AG04449 (cell line): ENCODE measurements at regions not wholly inside any gene's neighbourhood (a gene's known extent, or its start where the extent isn't known, plus 50 kb on each side); places are given as distances from the start of the nearest gene placed in this dataset.

ENCODE experiments used
- CTCF ChIA-PET: fragments of 350-600 bp; formaldehyde crosslinking; extraction: SDS; loops from one replicate; lab custom pipeline; 2021; ENCODE audit warnings: antibody characterized with exemption; lab: Yijun Ruan, JAX
- POLR2A ChIA-PET: fragments of 400-600, 350-600 bp; formaldehyde crosslinking; extraction: SDS; loops from one replicate; lab custom pipeline; 2020; ENCODE audit warnings: antibody characterized with exemption, inconsistent platforms; lab: Yijun Ruan, JAX
- DNase-seq: peaks from one replicate; pipeline ENCODE4 v3.0.0-alpha.2; 2010; ENCODE audit warnings: low read depth, low spot score
- H3K4me3 ChIP-seq: 2 replicates; pipeline ENCODE4 v1.5.1; 2011; ENCODE audit warnings: low read depth, mild to moderate bottlenecking, control low read depth, low read length
- TF ChIP-seq, protein P1 (sequence below): IDR thresholded peaks from one replicate; pipeline ENCODE4 v1.5.1; 2011; ENCODE audit warnings: mild to moderate bottlenecking, moderate library complexity, low read length, control low read depth, inconsistent platforms; ENCODE audit not compliant: insufficient read depth; ENCODE audit errors: missing control alignments

DNA sequence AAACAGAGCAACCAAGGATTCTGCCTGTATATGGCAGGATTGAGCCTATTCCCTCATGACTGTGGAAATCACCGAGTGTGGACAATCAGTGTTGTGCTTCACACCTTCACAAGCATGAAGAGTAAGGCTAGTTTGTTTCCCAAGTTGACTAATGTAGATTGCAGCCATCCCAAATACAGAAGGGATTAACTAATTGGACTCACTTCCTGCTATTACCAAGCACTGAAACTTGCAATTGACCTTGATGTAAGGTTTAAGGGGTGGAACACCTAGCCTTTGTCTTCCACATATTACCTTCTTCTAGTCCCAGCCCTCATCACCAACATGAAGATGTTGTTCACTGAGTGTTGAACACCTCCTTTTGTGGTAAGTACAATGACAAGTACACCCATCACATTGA lies 120.9 kb upstream of the RND3 start:
- ChIA-PET POLR2A (interaction anchor here (1.0 kb wide), 1 partner anchor 124 kb away, joined by 3 read pairs; no protein-coding TSS in a partner anchor), CTCF (interaction anchor here (1.3 to 3.2 kb wide), 2 partner anchors 9 to 119 kb away, joined by 4 to 14 read pairs; no protein-coding TSS in a partner anchor)

DNA sequence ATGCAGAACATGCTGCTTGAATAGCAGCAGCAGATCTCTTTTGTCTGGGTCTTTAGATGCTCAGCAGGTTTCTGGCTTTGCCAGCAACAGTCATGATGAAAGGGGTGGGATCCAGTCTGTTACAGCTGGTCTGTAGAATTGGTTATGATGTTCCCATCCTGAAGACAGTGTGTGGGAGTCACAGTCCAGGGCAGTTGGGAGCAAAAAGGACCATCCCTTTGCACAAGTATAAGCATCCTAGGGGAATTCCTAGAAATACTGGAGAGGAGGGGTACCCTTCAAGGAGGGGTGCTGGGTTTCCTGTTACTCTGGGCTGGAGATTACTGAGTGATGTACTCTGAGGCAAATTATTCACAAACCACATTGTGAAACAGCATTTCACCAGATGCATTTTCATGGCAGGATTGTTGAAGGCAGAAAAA lies 119.9 kb upstream of the RND3 start:
- TF ChIP-seq, protein P1, sequence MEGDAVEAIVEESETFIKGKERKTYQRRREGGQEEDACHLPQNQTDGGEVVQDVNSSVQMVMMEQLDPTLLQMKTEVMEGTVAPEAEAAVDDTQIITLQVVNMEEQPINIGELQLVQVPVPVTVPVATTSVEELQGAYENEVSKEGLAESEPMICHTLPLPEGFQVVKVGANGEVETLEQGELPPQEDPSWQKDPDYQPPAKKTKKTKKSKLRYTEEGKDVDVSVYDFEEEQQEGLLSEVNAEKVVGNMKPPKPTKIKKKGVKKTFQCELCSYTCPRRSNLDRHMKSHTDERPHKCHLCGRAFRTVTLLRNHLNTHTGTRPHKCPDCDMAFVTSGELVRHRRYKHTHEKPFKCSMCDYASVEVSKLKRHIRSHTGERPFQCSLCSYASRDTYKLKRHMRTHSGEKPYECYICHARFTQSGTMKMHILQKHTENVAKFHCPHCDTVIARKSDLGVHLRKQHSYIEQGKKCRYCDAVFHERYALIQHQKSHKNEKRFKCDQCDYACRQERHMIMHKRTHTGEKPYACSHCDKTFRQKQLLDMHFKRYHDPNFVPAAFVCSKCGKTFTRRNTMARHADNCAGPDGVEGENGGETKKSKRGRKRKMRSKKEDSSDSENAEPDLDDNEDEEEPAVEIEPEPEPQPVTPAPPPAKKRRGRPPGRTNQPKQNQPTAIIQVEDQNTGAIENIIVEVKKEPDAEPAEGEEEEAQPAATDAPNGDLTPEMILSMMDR: no peak
- ChIA-PET CTCF (interaction anchor here (0.8 to 1.0 kb wide), 3 partner anchors 11 to 1009 kb away, joined by 3 to 4 read pairs (median 4); no protein-coding TSS in a partner anchor), POLR2A (interaction anchor here (0.6 to 1.7 kb wide), 3 partner anchors 11 to 993 kb away, joined by 3 to 5 read pairs (median 4); no protein-coding TSS in a partner anchor)
- no peak for DNase-seq
- H3K4me3 ChIP-seq: no peak overlapping the region

More for the DNA sequence above, 120.9 kb upstream of the RND3 start:
- no peak for DNase-seq
- TF ChIP-seq, protein P1: no peak
- H3K4me3 ChIP-seq: no peak overlapping the region

DNA sequence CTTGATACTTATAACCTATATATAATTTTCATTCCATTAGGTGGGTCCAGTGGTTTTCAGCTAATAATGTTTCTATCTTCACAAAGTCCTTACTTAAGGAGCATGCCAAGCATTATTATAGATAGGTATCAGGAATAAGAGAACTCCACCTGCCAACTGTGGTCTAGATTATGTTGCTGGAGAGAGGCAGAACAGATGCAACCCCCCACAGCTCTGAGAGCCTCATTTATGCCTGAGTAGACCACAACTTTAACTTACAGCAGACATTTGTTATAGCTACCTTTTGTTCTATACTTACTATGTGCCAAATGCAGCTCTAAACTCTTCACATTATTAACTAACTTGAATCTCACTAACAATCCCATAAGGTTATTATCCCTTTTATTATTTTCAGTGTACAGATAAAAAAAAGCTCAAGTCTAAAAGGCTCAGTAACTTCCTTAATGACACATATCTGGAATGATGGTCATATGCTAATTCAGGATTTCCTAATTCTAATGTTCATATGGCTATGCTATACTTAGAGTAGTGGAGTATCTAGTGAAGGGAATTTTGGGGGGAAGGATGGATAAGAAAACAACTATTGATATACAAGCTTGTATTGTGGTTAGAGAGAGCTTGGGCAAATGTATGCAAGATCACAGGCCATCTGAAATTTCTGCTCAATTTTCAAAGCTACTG lies 119.1 kb upstream of the RND3 start:
- TF ChIP-seq, protein P1: no peak
- DNase-seq: no peak
- no peak overlapping the region for H3K4me3 ChIP-seq
- ChIA-PET CTCF (interaction anchor here (0.8 to 1.0 kb wide), 3 partner anchors 10 to 1008 kb away, joined by 3 to 4 read pairs (median 4); no protein-coding TSS in a partner anchor), POLR2A (interaction anchor here (0.6 to 1.7 kb wide), 3 partner anchors 10 to 992 kb away, joined by 3 to 5 read pairs (median 4); no protein-coding TSS in a partner anchor)

DNA sequence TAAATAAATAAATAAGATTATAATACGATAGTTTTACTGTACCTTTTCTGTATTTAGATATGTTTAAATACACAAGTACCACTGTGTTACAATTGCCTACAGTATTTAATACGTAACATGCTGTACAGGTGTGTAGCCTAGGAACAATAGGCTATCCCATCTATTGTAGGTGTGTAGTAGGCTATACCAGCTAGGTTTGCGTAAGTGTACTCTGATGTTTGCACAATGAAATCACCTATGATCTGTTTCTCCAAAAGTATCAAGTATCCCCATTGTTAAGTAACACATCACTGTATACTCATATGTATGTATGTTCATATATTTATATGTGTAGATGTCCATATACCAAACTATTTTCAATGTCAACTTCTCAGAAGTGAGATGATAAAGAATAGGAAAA lies 118.2 kb upstream of the RND3 start:
- DNase-seq: no peak
- ChIA-PET POLR2A (interaction anchor here (1.5 to 1.7 kb wide), 2 partner anchors 9 to 120 kb away, joined by 4 to 5 read pairs; no protein-coding TSS in a partner anchor), CTCF (no interaction called here)
- TF ChIP-seq, protein P1: no peak
- H3K4me3 ChIP-seq: no peak overlapping the region

DNA sequence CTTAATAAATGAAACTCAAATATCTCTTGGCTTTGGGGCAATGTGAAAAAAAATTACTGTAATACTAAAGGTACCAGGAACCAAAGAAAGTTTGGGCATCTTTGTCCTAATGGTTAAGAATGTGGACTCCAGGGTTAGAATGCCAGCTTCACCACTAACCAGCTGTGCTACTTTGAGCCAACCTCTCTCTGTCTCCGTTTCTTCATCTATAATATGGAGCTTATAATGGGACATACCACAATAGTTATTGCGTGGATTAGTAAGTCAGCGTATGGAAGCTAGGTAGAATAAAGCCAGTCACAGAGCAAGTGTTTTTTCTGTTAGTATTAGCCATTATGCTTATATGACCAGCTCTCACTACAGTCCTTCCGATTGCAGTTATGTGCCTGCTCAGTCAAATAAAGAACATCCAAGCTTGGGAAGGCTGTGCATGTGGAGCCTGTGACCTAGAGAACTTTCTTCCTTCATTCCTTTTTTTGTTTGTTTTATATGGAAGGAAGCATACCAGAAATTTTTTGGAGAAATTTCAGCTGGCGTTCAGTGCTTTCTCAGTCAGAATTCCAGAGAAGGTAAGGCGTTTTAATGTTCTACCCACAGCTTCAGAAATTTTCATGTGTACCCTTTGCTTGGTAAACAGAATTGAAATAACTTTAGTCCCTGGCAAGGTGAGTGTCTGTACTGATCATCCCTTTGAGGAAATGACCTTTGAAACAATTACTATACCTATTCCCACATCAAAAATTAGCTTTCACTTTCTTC lies 114.0 kb upstream of the RND3 start:
- TF ChIP-seq, protein P1: no peak
- H3K4me3 ChIP-seq: no peak overlapping the region
- no peak for DNase-seq
- ChIA-PET POLR2A (interaction anchor here (0.6 to 2.2 kb wide), 7 partner anchors 14 to 127 kb away, joined by 3 to 28 read pairs (median 4); no protein-coding TSS in a partner anchor), CTCF (interaction anchor here (0.8 to 3.0 kb wide), 9 partner anchors 10 to 638 kb away, joined by 3 to 18 read pairs (median 6); no protein-coding TSS in a partner anchor)

DNA sequence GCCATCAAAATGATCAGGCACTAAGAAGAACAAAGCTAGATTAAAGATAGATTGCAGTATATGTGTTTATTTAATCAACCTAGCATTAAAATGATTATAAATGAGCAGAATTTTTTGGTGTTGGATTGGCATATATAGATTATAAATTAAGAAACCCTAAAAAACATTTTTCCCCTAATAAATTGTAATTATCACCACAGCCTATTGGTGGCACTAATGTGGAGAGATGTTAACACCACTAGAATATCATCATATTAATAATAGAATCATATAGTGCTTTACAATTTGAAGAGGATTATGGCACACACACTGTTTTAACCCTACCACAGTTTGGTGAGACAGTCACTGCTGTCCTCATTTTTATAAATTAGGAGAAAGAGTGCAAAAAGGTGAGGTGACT lies 112.4 kb upstream of the RND3 start:
- TF ChIP-seq, protein P1: no peak
- CTCF ChIA-PET: interaction anchor here (1.0 to 3.0 kb wide), 8 partner anchors 9 to 639 kb away, joined by 3 to 18 read pairs (median 4); no protein-coding TSS in a partner anchor
- no peak overlapping the region for H3K4me3 ChIP-seq
- POLR2A ChIA-PET: interaction anchor here (0.7 kb wide), 1 partner anchor 31 kb away, joined by 3 read pairs; no protein-coding TSS in a partner anchor
- no peak for DNase-seq
